ENCODE measurements at regions not wholly inside any gene's neighbourhood (a gene's known extent, or its start where the extent isn't known, plus 50 kb on each side); places are given as distances from the start of the nearest gene placed in this dataset.

DNA sequence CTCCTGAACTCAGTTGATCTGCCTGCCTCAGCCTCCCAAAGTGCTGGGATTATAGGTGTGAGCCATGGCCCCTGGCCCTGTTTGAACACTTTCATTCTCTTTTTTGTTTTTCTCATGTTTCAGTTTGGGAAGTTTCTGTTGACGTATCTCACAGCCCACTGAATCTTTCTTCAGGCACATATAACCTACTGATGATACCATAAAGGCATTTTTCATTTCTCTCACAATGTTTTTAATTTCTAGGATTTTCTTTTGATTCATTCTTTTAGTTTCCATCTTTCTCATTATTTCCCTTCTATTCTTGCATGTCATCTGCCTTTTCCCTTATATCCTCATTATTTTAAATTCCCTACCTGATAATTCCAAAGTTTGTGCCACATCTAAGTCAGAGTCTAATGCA lies 58.5 kb upstream of the EZR start:
- TF ChIP-seq EZH2 (IDR thresholded peaks at IDR 0.05; ENCODE audit: borderline replicate concordance, low read length), result no peak
- TF ChIP-seq, protein P1, sequence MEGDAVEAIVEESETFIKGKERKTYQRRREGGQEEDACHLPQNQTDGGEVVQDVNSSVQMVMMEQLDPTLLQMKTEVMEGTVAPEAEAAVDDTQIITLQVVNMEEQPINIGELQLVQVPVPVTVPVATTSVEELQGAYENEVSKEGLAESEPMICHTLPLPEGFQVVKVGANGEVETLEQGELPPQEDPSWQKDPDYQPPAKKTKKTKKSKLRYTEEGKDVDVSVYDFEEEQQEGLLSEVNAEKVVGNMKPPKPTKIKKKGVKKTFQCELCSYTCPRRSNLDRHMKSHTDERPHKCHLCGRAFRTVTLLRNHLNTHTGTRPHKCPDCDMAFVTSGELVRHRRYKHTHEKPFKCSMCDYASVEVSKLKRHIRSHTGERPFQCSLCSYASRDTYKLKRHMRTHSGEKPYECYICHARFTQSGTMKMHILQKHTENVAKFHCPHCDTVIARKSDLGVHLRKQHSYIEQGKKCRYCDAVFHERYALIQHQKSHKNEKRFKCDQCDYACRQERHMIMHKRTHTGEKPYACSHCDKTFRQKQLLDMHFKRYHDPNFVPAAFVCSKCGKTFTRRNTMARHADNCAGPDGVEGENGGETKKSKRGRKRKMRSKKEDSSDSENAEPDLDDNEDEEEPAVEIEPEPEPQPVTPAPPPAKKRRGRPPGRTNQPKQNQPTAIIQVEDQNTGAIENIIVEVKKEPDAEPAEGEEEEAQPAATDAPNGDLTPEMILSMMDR (IDR thresholded peaks at IDR 0.05; ENCODE audit: low read length), result no peak
